GM18505 (cell line): ENCODE measurements at regions not wholly inside any gene's neighbourhood (a gene's known extent, or its start where the extent isn't known, plus 50 kb on each side); places are given as distances from the start of the nearest gene placed in this dataset.
"Not testable (repeated sequence)": the region's sequence is repeated elsewhere in the genome, so short reads cannot be mapped to it uniquely, and the experiment has no call there.

Source experiments
- ATAC-seq: cut with Tn5 transposase; IDR thresholded peaks from one replicate; pipeline ENCODE4 v1.9.1; 2021; ENCODE audit not compliant: unreplicated experiment
- POLR2A ChIP-seq: IDR thresholded peaks from 4 replicates; pipeline ENCODE4 v1.6.1; 2011; ENCODE audit warnings: borderline replicate concordance; ENCODE audit not compliant: insufficient read depth, insufficient read length; ENCODE audit errors: extremely low read depth

- ATAC-seq: no peak
- no peak for TF ChIP-seq POLR2A
Measured at GRCh38 chr2:16726577-16726976, 60.9 kb upstream of the CYRIA start.

DNA sequence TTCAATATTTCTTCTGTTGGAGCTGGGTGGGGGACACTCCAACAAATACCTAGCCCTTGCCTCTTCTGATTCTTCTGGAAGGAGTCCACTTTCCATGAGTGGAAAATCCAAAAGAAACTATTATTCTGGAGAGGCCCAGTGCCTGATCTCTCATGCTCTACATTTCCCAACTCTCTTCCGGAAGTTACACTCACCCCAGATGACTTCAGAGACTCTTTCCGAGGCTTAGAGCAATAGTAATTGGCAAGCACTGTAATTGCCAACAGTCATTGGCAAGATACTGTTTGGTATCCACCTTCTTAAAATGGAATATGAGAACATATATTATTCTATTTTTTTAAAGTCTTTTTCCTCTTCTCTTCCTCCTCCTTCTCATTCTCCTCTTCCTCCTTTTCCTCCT, 60.5 kb upstream of the CYRIA start:
- no peak for ATAC-seq

GRCh38 chr2:16725549-16725948, 59.9 kb upstream of the CYRIA start:
- no peak for TF ChIP-seq POLR2A
- ATAC-seq: no peak

More for the DNA sequence above, 60.5 kb upstream of the CYRIA start:
- no peak for TF ChIP-seq POLR2A

- TF ChIP-seq POLR2A: no peak
- ATAC-seq: no peak
Measured at GRCh38 chr2:16722677-16723076, 57.0 kb upstream of the CYRIA start.

GRCh38 chr2:16722126-16722525, 56.5 kb upstream of the CYRIA start:
- ATAC-seq: no peak
- no peak for TF ChIP-seq POLR2A

- not testable (repeated sequence) for ATAC-seq
Measured at GRCh38 chr2:16721529-16721928, 55.9 kb upstream of the CYRIA start.

GRCh38 chr2:16720737-16721136, 55.1 kb upstream of the CYRIA start:
- not testable (repeated sequence) for ATAC-seq

GRCh38 chr2:16719485-16719808, 53.8 kb upstream of the CYRIA start:
- no peak for ATAC-seq
- no peak for TF ChIP-seq POLR2A

- no peak for TF ChIP-seq POLR2A
Measured at GRCh38 chr2:16718576-16719484, 53.2 kb upstream of the CYRIA start.

DNA sequence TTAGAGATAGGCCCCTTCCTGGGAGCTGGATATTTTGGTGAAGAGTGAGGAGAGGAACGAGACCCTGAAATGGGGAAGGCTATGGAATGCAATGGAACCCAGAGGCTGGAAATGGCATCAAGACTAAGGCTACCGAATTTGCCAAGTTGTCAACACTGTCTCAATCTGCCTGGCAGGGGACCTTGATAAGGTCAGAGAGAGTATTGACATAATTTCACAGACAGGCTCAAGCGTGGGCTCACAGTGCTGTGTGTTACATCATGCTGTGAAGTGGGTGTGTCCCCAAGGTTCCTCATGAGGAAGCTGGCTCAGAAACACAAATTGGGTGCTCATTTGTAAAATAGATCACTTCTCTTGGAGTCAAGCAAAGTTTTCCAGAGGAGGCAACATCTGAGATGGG, 51.8 kb upstream of the CYRIA start:
- TF ChIP-seq POLR2A: no peak
- ATAC-seq: no peak

More at GRCh38 chr2:16718576-16719484, 53.2 kb upstream of the CYRIA start:
- ATAC-seq: no peak

DNA sequence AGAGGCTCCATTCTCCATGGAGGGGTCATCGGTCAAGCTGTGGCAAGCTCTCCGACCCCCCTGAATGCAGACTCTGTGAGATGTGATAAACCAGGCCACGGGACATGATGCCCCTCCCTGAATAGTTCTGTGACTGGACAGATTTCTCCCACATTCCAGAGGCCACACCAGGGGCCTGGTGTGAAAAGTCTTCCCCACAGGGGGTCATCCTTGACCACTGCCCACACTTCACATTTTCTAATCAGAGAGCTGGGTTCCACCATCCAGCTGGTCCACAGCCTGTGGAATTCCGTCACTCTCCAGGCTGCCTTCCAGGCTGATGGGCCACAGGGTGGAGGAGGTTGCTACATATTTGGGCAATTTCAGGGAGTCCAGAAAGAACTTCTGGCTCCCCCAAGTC, 51.3 kb upstream of the CYRIA start:
- no peak for TF ChIP-seq POLR2A
- ATAC-seq: no peak

- no peak for TF ChIP-seq POLR2A
- no peak for ATAC-seq
Measured at GRCh38 chr2:16716024-16716423, 50.4 kb upstream of the CYRIA start.
